ENCODE measurements at regions not wholly inside any gene's neighbourhood (a gene's known extent, or its start where the extent isn't known, plus 50 kb on each side); places are given as distances from the start of the nearest gene placed in this dataset.

GRCh38 chr10:55043540-55043939 is 242.5 kb upstream of the PCDH15 start:
- Histone ChIP-seq H3K27me3 (no peaks in the 10 kb centered on the region), H3K4me3 (no peak overlapping the region), H3K9me3 (no peaks in the 10 kb centered on the region), H3K4me1 (ENCODE audit: insufficient read depth) (no peaks in the 10 kb centered on the region), H3K36me3 (no peaks in the 10 kb centered on the region), H3K27ac (no peak overlapping the region)
- intact Hi-C loops (cut with DNase I) = no loop called here
- WGBS, 3 donors = 94 to 95% (median 95%) methylated on average over 3 of the region's 3 CpGs
- no peak for DNase-seq
- TF ChIP-seq POLR2A (IDR thresholded peaks at IDR 0.05) (no peak), CTCF (IDR thresholded peaks at IDR 0.05) (no peak), EP300 (IDR thresholded peaks at IDR 0.05) (no peak)

- intact Hi-C loops (cut with DNase I) = no loop called here
- WGBS, 3 donors = 84 to 99% (median 95%) methylated on average over 4 of the region's 4 CpGs
- Histone ChIP-seq H3K9me3 (no peaks in the 10 kb centered on the region), H3K27me3 (no peaks in the 10 kb centered on the region), H3K27ac (no peak overlapping the region), H3K4me3 (no peak overlapping the region), H3K4me1 (ENCODE audit: insufficient read depth) (no peaks in the 10 kb centered on the region), H3K36me3 (no peaks in the 10 kb centered on the region)
- DNase-seq = no peak
- TF ChIP-seq POLR2A (IDR thresholded peaks at IDR 0.05) (no peak), CTCF (IDR thresholded peaks at IDR 0.05) (no peak), EP300 (IDR thresholded peaks at IDR 0.05) (no peak)
These were observed 232.0 kb upstream of the PCDH15 start for GRCh38 chr10:55033061-55033460.

- intact Hi-C loops (cut with DNase I) = no loop called here
- Histone ChIP-seq H3K4me3 (no peak overlapping the region), H3K27me3 (no peaks in the 10 kb centered on the region), H3K36me3 (no peaks in the 10 kb centered on the region), H3K27ac (no peak overlapping the region), H3K9me3 (no peaks in the 10 kb centered on the region), H3K4me1 (ENCODE audit: insufficient read depth) (no peaks in the 10 kb centered on the region)
- DNase-seq = no peak
- no peak for TF ChIP-seq POLR2A (IDR thresholded peaks at IDR 0.05)
- no peak for TF ChIP-seq EP300 (IDR thresholded peaks at IDR 0.05)
- no peak for TF ChIP-seq CTCF (IDR thresholded peaks at IDR 0.05)
- 0 to 3% (median 3%) methylated on average over 1 of the region's 1 CpG for WGBS, 3 donors
These were observed 223.7 kb upstream of the PCDH15 start for GRCh38 chr10:55024713-55025112.

DNA sequence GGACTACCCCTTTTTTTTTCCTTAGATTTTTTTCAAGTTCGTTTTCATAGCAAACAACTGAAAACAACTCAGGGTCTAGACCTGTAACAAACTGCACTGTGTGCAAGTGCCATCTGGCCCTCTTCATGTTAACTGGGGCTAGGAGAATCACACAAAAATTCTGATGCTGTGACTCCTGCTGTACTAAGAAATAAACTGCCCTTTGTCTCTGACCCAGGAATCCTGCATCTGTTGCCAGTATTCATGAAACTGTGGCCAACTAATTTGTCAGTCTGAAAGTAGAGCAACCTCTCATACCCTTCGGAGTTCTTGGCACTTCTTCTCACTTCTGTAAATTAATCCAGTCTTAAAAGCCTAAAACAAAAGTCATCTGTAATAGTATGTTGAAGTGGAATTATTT is 218.4 kb upstream of the PCDH15 start:
- TF ChIP-seq CTCF (IDR thresholded peaks at IDR 0.05) (no peak), POLR2A (IDR thresholded peaks at IDR 0.05) (no peak), EP300 (IDR thresholded peaks at IDR 0.05) (no peak)
- WGBS, 3 donors = 1 to 9% (median 3%) methylated on average over 2 of the region's 2 CpGs

GRCh38 chr10:55013318-55013717 is 212.3 kb upstream of the PCDH15 start:
- Histone ChIP-seq H3K4me3 (no peak overlapping the region), H3K36me3 (no peaks in the 10 kb centered on the region), H3K27me3 (no peaks in the 10 kb centered on the region), H3K4me1 (ENCODE audit: insufficient read depth) (no peaks in the 10 kb centered on the region), H3K27ac (no peak overlapping the region), H3K9me3 (no peaks in the 10 kb centered on the region)
- TF ChIP-seq CTCF (IDR thresholded peaks at IDR 0.05) (no peak), POLR2A (IDR thresholded peaks at IDR 0.05) (no peak), EP300 (IDR thresholded peaks at IDR 0.05) (no peak)
- intact Hi-C loops (cut with DNase I) = no loop called here
- no peak for DNase-seq

More for the DNA sequence above, 218.4 kb upstream of the PCDH15 start:
- Histone ChIP-seq H3K36me3 (no peaks in the 10 kb centered on the region), H3K27ac (no peak overlapping the region), H3K4me3 (no peak overlapping the region), H3K27me3 (no peaks in the 10 kb centered on the region), H3K4me1 (ENCODE audit: insufficient read depth) (no peaks in the 10 kb centered on the region), H3K9me3 (no peaks in the 10 kb centered on the region)
- intact Hi-C loops (cut with DNase I) = no loop called here
- DNase-seq = no peak

Data from ovary (tissue), 7 donors.